Urinary bladder (tissue), 3 donors: ENCODE measurements at regions not wholly inside any gene's neighbourhood (a gene's known extent, or its start where the extent isn't known, plus 50 kb on each side); places are given as distances from the start of the nearest gene placed in this dataset.
A peak's percentile ranks its signal among the peaks of the same experiment; 100 is the strongest.

Experiments used
- DNase-seq: peaks from one replicate; pipeline ENCODE4 v3.0.0-alpha.2; 2015; ENCODE audit errors: extremely low spot score
- H3K27ac ChIP-seq: one replicate; pipeline ENCODE4 v1.5.1; 2013; ENCODE audit warnings: low read depth, mild to moderate bottlenecking, moderate library complexity
- H3K36me3 ChIP-seq: one replicate; pipeline ENCODE4 v1.6.1; 2013; ENCODE audit warnings: mild to moderate bottlenecking, moderate library complexity; ENCODE audit not compliant: insufficient read depth
- H3K4me1 ChIP-seq: one replicate; pipeline ENCODE4 v1.6.1; 2013; ENCODE audit warnings: mild to moderate bottlenecking, moderate library complexity; ENCODE audit not compliant: insufficient read depth
- H3K4me3 ChIP-seq: one replicate; pipeline ENCODE4 v1.5.1; 2013; ENCODE audit warnings: low read depth, low read length
- WGBS: extraction: QIAGEN DNeasy Blood & Tissue Kit; methylation state at CpG from one replicate; pipeline ENCODE4 v1.1.7; 2013; 5-methylcytosine and 5-hydroxymethylcytosine counted together
- donor health status: healthy with polysubstance abuse.
- donor health status: healthy.

DNA sequence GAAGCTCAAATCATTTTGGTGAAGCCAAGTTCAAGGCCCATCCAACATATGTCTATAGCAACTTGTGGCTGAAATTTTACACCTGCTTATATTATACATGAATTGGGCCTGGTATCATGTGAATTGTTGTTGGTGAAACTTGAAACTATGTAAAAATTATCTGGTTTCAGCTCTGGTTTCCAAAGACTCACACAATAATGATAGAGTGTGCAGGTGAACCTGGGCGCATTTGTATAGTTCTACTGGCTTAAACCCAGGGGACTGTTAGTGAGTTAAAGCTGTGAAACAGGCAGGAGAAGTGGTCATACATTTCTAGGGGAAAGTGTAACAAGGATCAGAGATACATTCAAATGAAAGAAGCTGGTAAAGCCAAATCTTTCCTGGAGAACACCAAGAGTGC, 627.3 kb downstream of the METTL15 start:
- Histone ChIP-seq H3K4me1 (no peaks in the 10 kb centered on the region), H3K27ac (no peak overlapping the region), H3K4me3 (no peak overlapping the region), H3K36me3 (no peaks in the 10 kb centered on the region)
- 91% methylated on average over 1 of the region's 1 CpG for WGBS
- no peak for DNase-seq

- DNase-seq, result no peak
- Histone ChIP-seq H3K36me3 (no peaks in the 10 kb centered on the region), H3K4me3 (no peak overlapping the region), H3K27ac (no peak overlapping the region), H3K4me1 (no peaks in the 10 kb centered on the region)
- 93% methylated on average over 2 of the region's 2 CpGs for WGBS
These were observed 622.7 kb downstream of the METTL15 start for GRCh38 chr11:28730889-28731288.

DNA sequence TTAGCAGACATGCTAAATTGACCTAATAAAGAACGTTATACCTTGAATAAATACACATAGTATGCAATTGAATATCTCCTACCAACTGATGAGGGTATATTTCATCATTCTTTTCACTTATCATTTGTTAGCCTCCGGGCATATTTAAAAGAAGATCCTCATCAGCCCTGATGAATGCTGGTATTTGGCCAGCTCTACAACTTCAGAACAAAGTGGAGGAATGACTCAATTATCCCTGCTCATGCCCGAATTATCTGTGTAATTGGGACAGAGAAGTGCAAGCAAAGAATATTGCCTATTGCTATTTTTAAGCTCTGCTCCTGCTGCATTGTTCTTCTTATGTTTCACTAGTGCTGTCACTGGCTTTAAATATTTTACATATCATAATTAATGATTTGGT, 622.1 kb downstream of the METTL15 start:
- H3K27ac ChIP-seq, result no peak overlapping the region
- H3K4me1 ChIP-seq, result no peaks in the 10 kb centered on the region
- H3K36me3 ChIP-seq, result no peaks in the 10 kb centered on the region
- 84% methylated on average over 3 of the region's 3 CpGs for WGBS
- no peak overlapping the region for H3K4me3 ChIP-seq
- no peak for DNase-seq

DNA sequence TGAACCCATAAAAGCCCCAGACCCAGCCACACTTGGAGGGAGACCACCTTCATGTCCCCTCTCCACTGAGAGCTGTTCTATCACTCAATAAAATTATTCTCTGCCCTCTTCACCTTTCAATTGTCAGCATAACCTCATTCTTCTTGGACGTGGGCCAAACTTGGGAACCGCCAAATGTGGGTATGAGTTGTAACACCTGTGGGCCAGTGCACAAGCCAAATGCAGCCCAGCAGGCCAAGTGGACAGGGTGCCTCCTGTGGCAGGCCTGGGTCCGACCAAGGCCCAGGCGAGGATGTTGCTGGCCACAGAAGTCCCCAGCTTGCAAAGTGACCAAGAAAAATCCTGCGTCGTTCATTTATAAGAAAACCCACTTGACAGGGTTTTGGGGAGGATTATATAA, 621.2 kb downstream of the METTL15 start:
- 91% methylated on average over 6 of the region's 6 CpGs for WGBS
- H3K36me3 ChIP-seq, result no peaks in the 10 kb centered on the region
- H3K4me3 ChIP-seq, result no peak overlapping the region
- no peak for DNase-seq
- no peak overlapping the region for H3K27ac ChIP-seq
- H3K4me1 ChIP-seq, result no peaks in the 10 kb centered on the region

DNA sequence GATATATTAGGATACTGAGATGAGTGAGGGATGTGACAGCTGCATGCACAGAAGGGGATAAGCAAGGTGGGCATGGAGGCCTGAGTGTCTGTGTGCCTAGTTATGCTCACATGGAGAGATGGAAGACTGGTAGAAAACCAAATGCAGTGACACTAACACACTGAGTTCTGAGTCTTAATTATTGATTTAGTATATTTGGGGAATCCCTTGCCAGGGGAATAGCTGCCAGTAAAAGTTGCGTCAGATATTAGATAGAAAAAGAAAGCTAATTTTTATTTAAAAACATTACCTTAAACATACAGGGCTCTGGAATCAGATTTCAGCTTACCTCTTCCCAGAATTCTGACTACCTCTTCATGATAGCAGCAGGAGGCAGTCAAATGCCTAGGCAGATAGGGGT, 620.5 kb downstream of the METTL15 start:
- Histone ChIP-seq H3K36me3 (no peaks in the 10 kb centered on the region), H3K4me1 (no peaks in the 10 kb centered on the region), H3K27ac (peak overlapping the region; percentile 23), H3K4me3 (no peak overlapping the region)
- WGBS, result 91% methylated on average over 1 of the region's 1 CpG
- no peak for DNase-seq

GRCh38 chr11:28727254-28727653, 619.1 kb downstream of the METTL15 start:
- Histone ChIP-seq H3K36me3 (no peaks in the 10 kb centered on the region), H3K4me1 (no peaks in the 10 kb centered on the region), H3K4me3 (no peak overlapping the region), H3K27ac (no peak overlapping the region)
- no peak for DNase-seq
- WGBS, result 80% methylated on average over 3 of the region's 3 CpGs

- no peak for DNase-seq
- 46% methylated on average over 1 of the region's 1 CpG for WGBS
- Histone ChIP-seq H3K4me3 (no peak overlapping the region), H3K4me1 (no peaks in the 10 kb centered on the region), H3K36me3 (no peaks in the 10 kb centered on the region), H3K27ac (no peak overlapping the region)
These were observed 618.2 kb downstream of the METTL15 start for GRCh38 chr11:28726432-28726831.

DNA sequence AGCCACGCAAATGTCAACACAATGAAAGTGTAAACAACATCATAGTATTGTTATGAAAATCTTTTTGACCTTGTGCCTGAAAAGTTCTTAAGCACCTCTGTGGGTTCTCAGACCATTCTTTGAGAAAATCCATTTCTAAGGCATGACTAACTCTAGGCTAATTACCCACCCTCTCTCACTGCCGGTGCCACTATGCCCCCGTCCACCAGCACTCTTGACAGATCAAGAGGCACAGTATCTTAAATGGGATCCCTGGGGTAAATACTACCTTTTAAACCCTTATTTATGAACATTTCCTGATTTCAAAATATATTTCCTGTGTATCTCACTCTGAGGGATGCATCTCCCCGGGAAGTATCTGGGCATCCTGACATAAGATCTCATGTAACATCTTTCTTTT, 607.5 kb downstream of the METTL15 start:
- no peak for DNase-seq
- H3K27ac ChIP-seq, result no peak overlapping the region
- WGBS, result 80% methylated on average over 4 of the region's 4 CpGs
- H3K4me3 ChIP-seq, result no peak overlapping the region
- H3K36me3 ChIP-seq, result no peaks in the 10 kb centered on the region
- H3K4me1 ChIP-seq, result no peaks in the 10 kb centered on the region

- no peaks in the 10 kb centered on the region for H3K36me3 ChIP-seq
- no peaks in the 10 kb centered on the region for H3K4me1 ChIP-seq
- no peak overlapping the region for H3K4me3 ChIP-seq
- WGBS, result 45% methylated on average over 2 of the region's 2 CpGs
- no peak for DNase-seq
- no peak overlapping the region for H3K27ac ChIP-seq
These were observed 605.7 kb downstream of the METTL15 start for GRCh38 chr11:28713850-28714249.

GRCh38 chr11:28708075-28708474, 599.9 kb downstream of the METTL15 start:
- WGBS, result 81% methylated on average over 2 of the region's 2 CpGs
- DNase-seq, result no peak

DNA sequence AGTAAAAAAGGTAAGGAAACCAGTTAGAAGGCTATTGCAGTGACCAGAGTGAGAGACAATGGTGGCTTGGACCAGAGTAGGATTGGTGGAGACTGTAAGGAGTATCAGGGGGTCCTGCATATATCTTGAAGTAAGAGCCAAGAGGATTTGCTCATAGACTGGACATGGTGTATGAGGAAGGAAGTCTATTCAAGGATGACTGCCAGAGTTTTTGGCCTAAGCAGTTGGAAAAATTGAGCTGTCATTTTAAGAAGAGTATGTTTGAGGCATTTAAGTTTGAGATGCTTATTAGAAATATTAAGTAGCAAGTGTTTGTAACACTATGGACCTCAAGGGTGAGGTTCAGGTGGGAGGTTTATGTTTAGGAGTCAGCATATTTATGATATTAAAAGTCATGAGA, 596.6 kb downstream of the METTL15 start:
- no peaks in the 10 kb centered on the region for H3K36me3 ChIP-seq
- no peak for DNase-seq
- H3K4me3 ChIP-seq, result no peak overlapping the region
- no peaks in the 10 kb centered on the region for H3K4me1 ChIP-seq
- no peak overlapping the region for H3K27ac ChIP-seq

More at GRCh38 chr11:28708075-28708474, 599.9 kb downstream of the METTL15 start:
- H3K27ac ChIP-seq, result no peak overlapping the region
- no peaks in the 10 kb centered on the region for H3K36me3 ChIP-seq
- H3K4me1 ChIP-seq, result no peaks in the 10 kb centered on the region
- no peak overlapping the region for H3K4me3 ChIP-seq

- Histone ChIP-seq H3K4me1 (no peaks in the 10 kb centered on the region), H3K4me3 (no peak overlapping the region), H3K36me3 (no peaks in the 10 kb centered on the region), H3K27ac (no peak overlapping the region)
- 95% methylated on average over 4 of the region's 4 CpGs for WGBS
- DNase-seq, result no peak
These were observed 595.2 kb downstream of the METTL15 start for GRCh38 chr11:28703371-28703770.

GRCh38 chr11:28702871-28703270, 594.7 kb downstream of the METTL15 start:
- H3K36me3 ChIP-seq, result no peaks in the 10 kb centered on the region
- WGBS, result 88% methylated on average over 1 of the region's 1 CpG
- no peak overlapping the region for H3K4me3 ChIP-seq
- DNase-seq, result no peak
- no peaks in the 10 kb centered on the region for H3K4me1 ChIP-seq
- no peak overlapping the region for H3K27ac ChIP-seq

GRCh38 chr11:28702450-28702790, 594.2 kb downstream of the METTL15 start:
- Histone ChIP-seq H3K4me3 (no peak overlapping the region), H3K27ac (no peak overlapping the region), H3K4me1 (no peaks in the 10 kb centered on the region), H3K36me3 (no peaks in the 10 kb centered on the region)
- 95% methylated on average over 1 of the region's 1 CpG for WGBS
- DNase-seq, result no peak

GRCh38 chr11:28701760-28702449, 593.7 kb downstream of the METTL15 start:
- Histone ChIP-seq H3K27ac (no peak overlapping the region), H3K4me3 (no peak overlapping the region), H3K36me3 (no peaks in the 10 kb centered on the region), H3K4me1 (no peaks in the 10 kb centered on the region)
- WGBS, result 86% methylated on average over 5 of the region's 5 CpGs
- DNase-seq, result no peak
